Left ventricle myocardium inferior (tissue), 1 donor: ENCODE measurements at regions not wholly inside any gene's neighbourhood (a gene's known extent, or its start where the extent isn't known, plus 50 kb on each side); places are given as distances from the start of the nearest gene placed in this dataset.

Experiments used
- DNase-seq: peaks from one replicate; pipeline ENCODE4 v3.0.0-alpha.2; 2020
- H3K27ac ChIP-seq: fragments of 200-600 bp; replicated peaks from 2 replicates; pipeline ENCODE4 v1.8.0; 2021
- H3K27me3 ChIP-seq: fragments of 200-600 bp; 2 replicates; pipeline ENCODE4 v1.8.0; 2021; ENCODE audit warnings: low read depth
- H3K36me3 ChIP-seq: fragments of 200-600 bp; 2 replicates; pipeline ENCODE4 v1.8.0; 2021
- H3K4me1 ChIP-seq: fragments of 200-600 bp; 2 replicates; pipeline ENCODE4 v1.8.0; 2021
- H3K4me3 ChIP-seq: fragments of 200-600 bp; 2 replicates; pipeline ENCODE4 v1.8.0; 2021; ENCODE audit warnings: mild to moderate bottlenecking, moderate library complexity
- H3K9me3 ChIP-seq: fragments of 200-600 bp; replicated peaks from 2 replicates; pipeline ENCODE4 v1.8.0; 2021
- CTCF ChIP-seq: fragments of 200-600 bp; IDR thresholded peaks from 2 replicates; pipeline ENCODE4 v1.8.0; 2021; ENCODE audit warnings: antibody characterized with exemption, mild to moderate bottlenecking, borderline replicate concordance
- intact Hi-C: fragments of 100-400 bp; cut with micrococcal nuclease; formaldehyde crosslinking; loops from one replicate; pipeline ENCODE4 v1.11.0; 2022
- donor health status: DM: no; HTN: yes; CAD: no; lungs with severe emphysema.

- H3K4me1 ChIP-seq: peaks cover 44% of the 10 kb centered on the region
- no peak overlapping the region for H3K4me3 ChIP-seq
- intact Hi-C loops: no loop called here
- peak overlapping the region; percentile 78 for H3K27ac ChIP-seq
- H3K9me3 ChIP-seq: peaks cover 9% of the 10 kb centered on the region
- H3K27me3 ChIP-seq: no peaks in the 10 kb centered on the region
- peak; percentile 82 for DNase-seq
- H3K36me3 ChIP-seq: no peaks in the 10 kb centered on the region
- peak; percentile 77 for TF ChIP-seq CTCF
These were observed 253.4 kb downstream of the ETAA1 start for GRCh38 chr2:67650291-67651133.

- DNase-seq: no peak
- Histone ChIP-seq H3K27me3 (no peaks in the 10 kb centered on the region), H3K4me1 (peaks cover 33% of the 10 kb centered on the region), H3K27ac (peak overlapping the region; percentile 78), H3K9me3 (peaks cover 6% of the 10 kb centered on the region), H3K4me3 (no peak overlapping the region), H3K36me3 (no peaks in the 10 kb centered on the region)
- intact Hi-C loops: no loop called here
- TF ChIP-seq CTCF: no peak
These were observed 254.4 kb downstream of the ETAA1 start for GRCh38 chr2:67651565-67651964.

GRCh38 chr2:67652679-67653078, 255.5 kb downstream of the ETAA1 start:
- no peaks in the 10 kb centered on the region for H3K36me3 ChIP-seq
- no peak overlapping the region for H3K4me3 ChIP-seq
- H3K27ac ChIP-seq: no peak overlapping the region
- intact Hi-C loops: no loop called here
- no peak for DNase-seq
- no peak for TF ChIP-seq CTCF
- H3K4me1 ChIP-seq: peaks cover 33% of the 10 kb centered on the region
- H3K27me3 ChIP-seq: no peaks in the 10 kb centered on the region
- no peaks in the 10 kb centered on the region for H3K9me3 ChIP-seq

GRCh38 chr2:67656875-67657274, 259.7 kb downstream of the ETAA1 start:
- Histone ChIP-seq H3K9me3 (peaks cover 9% of the 10 kb centered on the region), H3K27me3 (no peaks in the 10 kb centered on the region), H3K4me1 (no peaks in the 10 kb centered on the region), H3K36me3 (no peaks in the 10 kb centered on the region), H3K27ac (no peak overlapping the region), H3K4me3 (no peak overlapping the region)
- intact Hi-C loops: no loop called here
- TF ChIP-seq CTCF: no peak
- DNase-seq: no peak

- Histone ChIP-seq H3K27me3 (no peaks in the 10 kb centered on the region), H3K4me1 (no peaks in the 10 kb centered on the region), H3K27ac (no peak overlapping the region), H3K4me3 (no peak overlapping the region), H3K9me3 (peaks cover 9% of the 10 kb centered on the region), H3K36me3 (no peaks in the 10 kb centered on the region)
- no peak for TF ChIP-seq CTCF
- intact Hi-C loops: no loop called here
- DNase-seq: no peak
These were observed 261.7 kb downstream of the ETAA1 start for GRCh38 chr2:67658820-67659219.
